Adrenal gland (tissue), 5 donors: ENCODE measurements at regions not wholly inside any gene's neighbourhood (a gene's known extent, or its start where the extent isn't known, plus 50 kb on each side); places are given as distances from the start of the nearest gene placed in this dataset.

ENCODE experiments used
- CTCF ChIP-seq, 6 experiments: fragments of 450-650 bp in 4 of 6; fragments of 200-600 bp in 2 of 6; sonication (generic) in 1 of 6; IDR thresholded peaks; 1 replicate in 5 of 6; 2 replicates in 1 of 6; pipeline versions ENCODE4 v1.5.1 to v1.8.0; 2016 to 2021; ENCODE audit warnings: antibody characterized with exemption in 6 of 6, mild to moderate bottlenecking in 2 of 6, moderate library complexity in 1 of 6
- POLR2A ChIP-seq, 2 donors: fragments of 450-650 bp; IDR thresholded peaks; one replicate each; pipeline ENCODE4 v1.6.1; 2017; ENCODE audit warnings: antibody characterized with exemption in 2 of 2, mild to moderate bottlenecking in 2 of 2, moderate library complexity in 1 of 2
- donor health status: DM: no; HTN: no; CAD: no.

DNA sequence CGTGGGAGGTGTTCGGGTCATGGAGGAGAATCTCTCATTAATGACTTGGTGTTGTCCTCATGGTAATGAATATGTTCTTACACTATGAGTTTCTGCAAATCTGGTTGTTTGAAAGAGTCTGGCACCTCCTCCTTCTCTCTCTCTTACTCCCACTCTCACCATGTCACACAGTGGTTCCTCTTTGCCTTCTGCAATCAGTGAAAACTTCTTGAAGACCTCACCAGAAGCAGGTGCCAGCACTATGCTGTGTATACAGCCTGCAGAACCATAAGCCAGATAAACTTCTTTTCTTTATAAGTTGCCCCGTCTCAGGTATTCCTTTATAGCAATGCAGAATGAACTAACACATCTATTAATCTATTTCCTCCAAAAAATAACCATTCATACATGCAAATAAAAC lies 275.0 kb downstream of the ANTXR2 start:
- TF ChIP-seq POLR2A (IDR thresholded peaks at IDR 0.05) (no peak), CTCF (IDR thresholded peaks at IDR 0.05) (no peak)
